ENCODE measurements at regions not wholly inside any gene's neighbourhood (a gene's known extent, or its start where the extent isn't known, plus 50 kb on each side); places are given as distances from the start of the nearest gene placed in this dataset.

GRCh38 chr5:100479079-100479688 is 56.0 kb upstream of the FAM174A start:
- H3K4me3 ChIP-seq (replicated peaks in 1 of 2; ENCODE audit: low read depth in 2 of 2, low read length in 2 of 2): no peak overlapping the region
- DNase-seq (ENCODE audit: low read depth in 2 of 2): peak; percentile 14 to 35
- peak; percentile 50 for TF ChIP-seq CTCF (IDR thresholded peaks at IDR 0.05; ENCODE audit: low read depth, low read length)

- no peak for TF ChIP-seq CTCF (IDR thresholded peaks at IDR 0.05; ENCODE audit: low read depth, low read length)
- no peak for DNase-seq (ENCODE audit: low read depth in 2 of 2)
- H3K4me3 ChIP-seq (replicated peaks in 1 of 2; ENCODE audit: low read depth in 2 of 2, low read length in 2 of 2): no peak overlapping the region
Measured at GRCh38 chr5:100472091-100472490, 63.1 kb upstream of the FAM174A start.

- TF ChIP-seq CTCF (IDR thresholded peaks at IDR 0.05; ENCODE audit: low read depth, low read length): no peak
- no peak overlapping the region for H3K4me3 ChIP-seq (replicated peaks in 1 of 2; ENCODE audit: low read depth in 2 of 2, low read length in 2 of 2)
- no peak for DNase-seq (ENCODE audit: low read depth in 2 of 2)
Measured at GRCh38 chr5:100469767-100470166, 65.4 kb upstream of the FAM174A start.

GRCh38 chr5:100464418-100464817 is 70.8 kb upstream of the FAM174A start:
- peak; percentile 7 to 62 for DNase-seq (ENCODE audit: low read depth in 2 of 2)
- no peak overlapping the region for H3K4me3 ChIP-seq (replicated peaks in 1 of 2; ENCODE audit: low read depth in 2 of 2, low read length in 2 of 2)
- TF ChIP-seq CTCF (IDR thresholded peaks at IDR 0.05; ENCODE audit: low read depth, low read length): no peak

GRCh38 chr5:100456615-100457014 is 78.6 kb upstream of the FAM174A start:
- no peak for TF ChIP-seq CTCF (IDR thresholded peaks at IDR 0.05; ENCODE audit: low read depth, low read length)
- DNase-seq (ENCODE audit: low read depth in 2 of 2): no peak
- no peak overlapping the region for H3K4me3 ChIP-seq (replicated peaks in 1 of 2; ENCODE audit: low read depth in 2 of 2, low read length in 2 of 2)

GRCh38 chr5:100452126-100452525 is 83.0 kb upstream of the FAM174A start:
- no peak for DNase-seq (ENCODE audit: low read depth in 2 of 2)
- no peak for TF ChIP-seq CTCF (IDR thresholded peaks at IDR 0.05; ENCODE audit: low read depth, low read length)
- H3K4me3 ChIP-seq (replicated peaks in 1 of 2; ENCODE audit: low read depth in 2 of 2, low read length in 2 of 2): no peak overlapping the region

- H3K4me3 ChIP-seq (replicated peaks in 1 of 2; ENCODE audit: low read depth in 2 of 2, low read length in 2 of 2): no peak overlapping the region
- no peak for TF ChIP-seq CTCF (IDR thresholded peaks at IDR 0.05; ENCODE audit: low read depth, low read length)
- DNase-seq (ENCODE audit: low read depth in 2 of 2): peak in 1 of 2 donors; percentile 10
Measured at GRCh38 chr5:100448111-100448528, 87.1 kb upstream of the FAM174A start.

Data from cardiac fibroblast (primary cell).